ENCODE measurements at regions not wholly inside any gene's neighbourhood (a gene's known extent, or its start where the extent isn't known, plus 50 kb on each side); places are given as distances from the start of the nearest gene placed in this dataset.

GRCh38 chrX:51803833-51804232, 60.6 kb downstream of the GSPT2 start:
- TF ChIP-seq EZH2phosphoT487 (IDR thresholded peaks at IDR 0.05; ENCODE audit: insufficient read depth, low read depth) = no peak
- TF ChIP-seq EZH2 (IDR thresholded peaks at IDR 0.05; ENCODE audit: insufficient read depth, poor library complexity, severe bottlenecking) = no peak

Measured in GM23248 (cell line).